Astrocyte of the cerebellum (primary cell): ENCODE measurements at regions not wholly inside any gene's neighbourhood (a gene's known extent, or its start where the extent isn't known, plus 50 kb on each side); places are given as distances from the start of the nearest gene placed in this dataset.
"Not testable (repeated sequence)": the region's sequence is repeated elsewhere in the genome, so short reads cannot be mapped to it uniquely, and the experiment has no call there.

Experiments used
- DNase-seq: peaks from one replicate; pipeline ENCODE4 v3.0.0-alpha.2; 2011; ENCODE audit warnings: low read depth
- H3K4me3 ChIP-seq: 2 replicates; pipeline ENCODE4 v1.5.1; 2011; ENCODE audit warnings: mild to moderate bottlenecking, low read depth, low read length, moderate library complexity
- CTCF ChIP-seq: IDR thresholded peaks from 2 replicates; pipeline ENCODE4 v1.5.1; 2012; ENCODE audit warnings: low read length, low read depth, moderate library complexity, mild to moderate bottlenecking; ENCODE audit errors: missing control alignments
- in situ Hi-C: cut with HindIII; loops from 2 replicates; pipeline ENCODE4 v1.10.0; 2017; ENCODE audit warnings: low sequenced_read_pairs

- in situ Hi-C loops: no loop called here
- no peak overlapping the region for H3K4me3 ChIP-seq
- no peak for TF ChIP-seq CTCF
- DNase-seq: no peak
These were observed 129.3 kb upstream of the XIRP2 start for GRCh38 chr2:166758956-166759355.

- TF ChIP-seq CTCF: no peak
- H3K4me3 ChIP-seq: no peak overlapping the region
- in situ Hi-C loops: no loop called here
- no peak for DNase-seq
These were observed 137.7 kb upstream of the XIRP2 start for GRCh38 chr2:166750624-166751023.

GRCh38 chr2:166744117-166744516, 144.2 kb upstream of the XIRP2 start:
- DNase-seq, H3K4me3 ChIP-seq, in situ Hi-C loops: not testable (repeated sequence)

GRCh38 chr2:166743482-166743881, 144.8 kb upstream of the XIRP2 start:
- DNase-seq, H3K4me3 ChIP-seq, in situ Hi-C loops: not testable (repeated sequence)

- no peak for DNase-seq
- in situ Hi-C loops: no loop called here
- TF ChIP-seq CTCF: no peak
- H3K4me3 ChIP-seq: no peak overlapping the region
These were observed 161.2 kb upstream of the XIRP2 start for GRCh38 chr2:166727095-166727494.

- H3K4me3 ChIP-seq: no peak overlapping the region
- in situ Hi-C loops: no loop called here
- no peak for TF ChIP-seq CTCF
- DNase-seq: no peak
These were observed 162.1 kb upstream of the XIRP2 start for GRCh38 chr2:166725927-166726924.

- TF ChIP-seq CTCF: no peak
- in situ Hi-C loops: no loop called here
- no peak overlapping the region for H3K4me3 ChIP-seq
- no peak for DNase-seq
These were observed 171.3 kb upstream of the XIRP2 start for GRCh38 chr2:166716968-166717367.
